ENCODE measurements at regions not wholly inside any gene's neighbourhood (a gene's known extent, or its start where the extent isn't known, plus 50 kb on each side); places are given as distances from the start of the nearest gene placed in this dataset.

DNA sequence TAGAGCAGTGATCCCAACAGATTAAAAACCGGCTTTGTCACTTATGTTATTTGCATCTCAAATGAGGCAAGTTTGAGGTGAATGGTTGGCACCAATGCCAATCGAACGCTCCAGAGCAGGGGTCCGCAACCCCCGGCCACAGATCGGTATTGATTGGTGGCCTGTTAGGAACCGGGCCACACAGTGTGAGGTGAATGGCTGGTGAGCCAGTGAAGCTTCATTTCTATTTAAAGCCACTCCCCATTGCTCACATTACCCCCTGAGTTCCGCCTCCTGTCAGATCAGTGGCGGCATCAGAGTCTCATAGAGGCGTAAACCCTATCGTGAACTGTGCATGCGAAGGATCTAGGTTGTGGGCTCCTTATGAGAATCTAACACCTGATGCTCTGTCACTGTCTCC is 132.0 kb downstream of the TMEM182 start:
- TF ChIP-seq, protein P1, sequence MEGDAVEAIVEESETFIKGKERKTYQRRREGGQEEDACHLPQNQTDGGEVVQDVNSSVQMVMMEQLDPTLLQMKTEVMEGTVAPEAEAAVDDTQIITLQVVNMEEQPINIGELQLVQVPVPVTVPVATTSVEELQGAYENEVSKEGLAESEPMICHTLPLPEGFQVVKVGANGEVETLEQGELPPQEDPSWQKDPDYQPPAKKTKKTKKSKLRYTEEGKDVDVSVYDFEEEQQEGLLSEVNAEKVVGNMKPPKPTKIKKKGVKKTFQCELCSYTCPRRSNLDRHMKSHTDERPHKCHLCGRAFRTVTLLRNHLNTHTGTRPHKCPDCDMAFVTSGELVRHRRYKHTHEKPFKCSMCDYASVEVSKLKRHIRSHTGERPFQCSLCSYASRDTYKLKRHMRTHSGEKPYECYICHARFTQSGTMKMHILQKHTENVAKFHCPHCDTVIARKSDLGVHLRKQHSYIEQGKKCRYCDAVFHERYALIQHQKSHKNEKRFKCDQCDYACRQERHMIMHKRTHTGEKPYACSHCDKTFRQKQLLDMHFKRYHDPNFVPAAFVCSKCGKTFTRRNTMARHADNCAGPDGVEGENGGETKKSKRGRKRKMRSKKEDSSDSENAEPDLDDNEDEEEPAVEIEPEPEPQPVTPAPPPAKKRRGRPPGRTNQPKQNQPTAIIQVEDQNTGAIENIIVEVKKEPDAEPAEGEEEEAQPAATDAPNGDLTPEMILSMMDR (IDR thresholded peaks at IDR 0.05; ENCODE audit: low read depth, low read length), result no peak
- TF ChIP-seq EZH2phosphoT487 (IDR thresholded peaks at IDR 0.05; ENCODE audit: low read depth), result no peak
